Activated CD4-positive, alpha-beta memory T cell treated with anti-CD3 and anti-CD28 coated beads, Interleukin-2, amount 10 ng/mL, durations not matched to agents 7 days and 5 days (primary cell): ENCODE measurements at regions not wholly inside any gene's neighbourhood (a gene's known extent, or its start where the extent isn't known, plus 50 kb on each side); places are given as distances from the start of the nearest gene placed in this dataset.

Experiments used
- CTCF ChIA-PET: fragments of 350-600 bp; sonication (Branson Sonifier 250); formaldehyde crosslinking; loops from one replicate; lab custom pipeline; 2021; ENCODE audit warnings: antibody characterized with exemption, inconsistent platforms; lab: Charles Lee
- POLR2A ChIA-PET: fragments of 350-600 bp; sonication (Branson Sonifier 250); formaldehyde crosslinking; loops from one replicate; lab custom pipeline; 2021; ENCODE audit warnings: antibody characterized with exemption; lab: Charles Lee
- DNase-seq: peaks from one replicate; pipeline ENCODE4 v3.0.0-alpha.2; 2020
- H3K27ac Mint-ChIP-seq: one replicate; pipeline ENCODE4 v1.8.0; 2021; ENCODE audit warnings: mild to moderate bottlenecking, mixed read lengths
- H3K27me3 Mint-ChIP-seq: one replicate; pipeline ENCODE4 v1.8.0; 2021; ENCODE audit warnings: mixed read lengths
- H3K36me3 Mint-ChIP-seq: one replicate; pipeline ENCODE4 v1.8.0; 2021; ENCODE audit warnings: low read depth, mixed read lengths
- H3K4me1 Mint-ChIP-seq: one replicate; pipeline ENCODE4 v1.8.0; 2021; ENCODE audit warnings: mixed read lengths
- H3K4me3 Mint-ChIP-seq: one replicate; pipeline ENCODE4 v1.8.0; 2021; ENCODE audit warnings: mild to moderate bottlenecking, mixed read lengths
- H3K9me3 Mint-ChIP-seq: one replicate; pipeline ENCODE4 v1.8.0; 2021; ENCODE audit warnings: mixed read lengths

DNA sequence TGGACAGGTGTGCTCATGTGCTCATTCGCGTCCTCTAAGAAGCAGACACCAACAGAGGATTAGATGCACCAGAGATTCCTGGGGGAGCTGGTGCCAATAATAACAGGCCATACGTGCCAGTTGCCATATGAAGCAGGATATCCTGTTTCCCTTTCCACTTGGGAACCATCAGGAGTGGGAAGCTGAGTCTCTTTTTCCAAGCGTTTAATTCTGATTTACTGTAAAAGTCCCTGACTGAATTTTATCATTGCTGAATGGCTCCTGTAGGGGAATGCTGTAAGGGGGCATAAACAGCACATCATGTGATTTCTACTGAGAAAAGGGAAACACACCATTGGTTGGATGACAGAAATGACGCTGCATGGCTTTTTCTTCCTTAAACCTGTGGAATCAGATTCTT is 113.3 kb downstream of the IRF8 start:
- H3K36me3 Mint-ChIP-seq: peaks cover 3% of the 10 kb centered on the region
- no peak overlapping the region for H3K27ac Mint-ChIP-seq
- ChIA-PET CTCF (interaction anchor here (1.2 kb wide), 1 partner anchor 191 kb away, joined by 4 read pairs; no protein-coding TSS in a partner anchor), POLR2A (no interaction called here)
- peaks cover 24% of the 10 kb centered on the region for H3K4me1 Mint-ChIP-seq
- DNase-seq: no peak
- H3K27me3 Mint-ChIP-seq: peaks cover 4% of the 10 kb centered on the region
- H3K9me3 Mint-ChIP-seq: peaks cover 4% of the 10 kb centered on the region
- no peak overlapping the region for H3K4me3 Mint-ChIP-seq

DNA sequence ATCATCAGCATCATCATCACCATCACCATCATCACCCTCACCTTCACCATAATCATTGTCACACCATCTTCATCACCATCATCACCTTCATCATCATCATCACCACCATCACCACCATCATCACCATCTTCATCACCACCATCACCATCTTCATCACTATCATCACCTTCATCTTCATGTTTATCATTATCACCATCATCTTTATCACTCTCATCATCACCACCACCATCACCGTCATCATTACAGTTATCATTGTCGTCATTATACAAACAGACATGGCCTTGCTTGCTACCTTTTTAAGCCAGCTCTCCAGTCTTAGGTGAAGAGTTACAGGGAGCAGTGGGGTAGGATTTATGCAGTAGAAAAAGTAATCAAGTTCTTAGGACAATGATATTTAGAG is 114.9 kb downstream of the IRF8 start:
- DNase-seq: no peak
- H3K36me3 Mint-ChIP-seq: peaks cover 3% of the 10 kb centered on the region
- peaks cover 6% of the 10 kb centered on the region for H3K27me3 Mint-ChIP-seq
- no peak overlapping the region for H3K27ac Mint-ChIP-seq
- peaks cover 10% of the 10 kb centered on the region for H3K4me1 Mint-ChIP-seq
- peaks cover 4% of the 10 kb centered on the region for H3K9me3 Mint-ChIP-seq
- ChIA-PET CTCF (interaction anchor here (1.1 to 2.1 kb wide), 4 partner anchors 9 to 216 kb away, joined by 3 to 14 read pairs (median 8); no protein-coding TSS in a partner anchor), POLR2A (no interaction called here)
- H3K4me3 Mint-ChIP-seq: no peak overlapping the region

DNA sequence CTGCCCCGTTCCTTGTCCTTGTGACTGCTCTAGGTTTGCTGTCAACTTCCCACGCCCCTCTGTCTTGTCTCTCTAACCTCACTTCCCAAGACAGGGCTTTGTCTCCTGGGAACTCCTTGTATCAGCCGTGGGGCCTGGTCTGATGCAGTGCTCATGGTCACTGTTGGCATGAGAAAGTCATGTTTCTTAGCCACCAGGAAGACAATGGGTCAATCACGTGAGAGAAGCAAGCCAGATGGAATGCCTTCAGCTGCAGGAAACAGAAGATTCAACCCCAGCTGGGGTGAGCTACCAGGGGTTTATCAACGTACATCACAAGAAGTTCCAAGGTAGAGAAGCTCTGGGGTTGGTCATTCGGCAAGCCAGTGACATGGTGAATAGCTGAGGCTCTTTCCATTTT is 116.6 kb downstream of the IRF8 start:
- Mint-ChIP-seq H3K27ac (no peak overlapping the region), H3K4me1 (peaks cover 2% of the 10 kb centered on the region), H3K36me3 (peaks cover 3% of the 10 kb centered on the region), H3K9me3 (peaks cover 15% of the 10 kb centered on the region), H3K27me3 (peaks cover 13% of the 10 kb centered on the region), H3K4me3 (no peak overlapping the region)
- no peak for DNase-seq
- POLR2A ChIA-PET: no interaction called here
- CTCF ChIA-PET: interaction anchor here (0.6 to 2.3 kb wide), 5 partner anchors 10 to 1799 kb away, joined by 3 to 52 read pairs (median 4); no protein-coding TSS in a partner anchor

DNA sequence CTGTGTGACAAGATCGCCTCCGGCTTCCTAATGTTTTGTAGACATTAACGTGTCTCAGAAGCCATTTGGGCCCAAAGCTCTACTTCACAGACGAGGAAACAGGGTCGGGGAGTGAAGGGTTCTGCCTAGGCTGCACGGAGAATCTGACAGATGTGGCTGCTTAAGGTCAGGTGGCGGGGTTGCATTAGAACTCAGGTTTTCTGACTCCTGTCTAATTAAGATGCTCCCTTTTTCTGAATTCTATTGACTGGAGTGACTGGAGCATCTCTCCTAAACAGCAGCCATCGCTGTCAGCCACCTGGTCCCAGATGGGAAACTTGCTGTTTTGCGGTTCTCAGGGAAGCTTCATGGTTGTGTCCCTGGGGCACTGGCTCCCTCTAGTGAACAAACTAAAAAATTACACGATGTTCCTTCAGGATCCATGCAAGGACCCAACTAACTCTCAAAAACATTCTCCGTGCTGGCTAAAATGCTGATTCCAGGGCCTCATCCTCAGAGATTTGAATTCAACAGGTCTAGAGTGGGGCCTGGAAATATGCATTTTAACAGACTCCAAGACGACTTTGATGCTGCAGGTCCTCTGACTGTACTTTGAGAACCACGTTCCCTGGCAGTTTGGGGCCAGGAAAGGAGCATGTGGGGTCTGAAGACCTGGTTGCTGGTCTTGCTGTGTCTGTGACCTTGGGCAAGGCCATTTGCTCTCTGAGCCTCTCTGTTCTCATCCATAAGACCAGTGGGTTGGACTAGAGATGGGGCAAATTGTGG is 117.4 kb downstream of the IRF8 start:
- H3K27me3 Mint-ChIP-seq: peaks cover 15% of the 10 kb centered on the region
- CTCF ChIA-PET: interaction anchor here (0.6 to 2.3 kb wide), 6 partner anchors 11 to 1800 kb away, joined by 3 to 52 read pairs (median 4); no protein-coding TSS in a partner anchor
- DNase-seq: peak; percentile 34

DNA sequence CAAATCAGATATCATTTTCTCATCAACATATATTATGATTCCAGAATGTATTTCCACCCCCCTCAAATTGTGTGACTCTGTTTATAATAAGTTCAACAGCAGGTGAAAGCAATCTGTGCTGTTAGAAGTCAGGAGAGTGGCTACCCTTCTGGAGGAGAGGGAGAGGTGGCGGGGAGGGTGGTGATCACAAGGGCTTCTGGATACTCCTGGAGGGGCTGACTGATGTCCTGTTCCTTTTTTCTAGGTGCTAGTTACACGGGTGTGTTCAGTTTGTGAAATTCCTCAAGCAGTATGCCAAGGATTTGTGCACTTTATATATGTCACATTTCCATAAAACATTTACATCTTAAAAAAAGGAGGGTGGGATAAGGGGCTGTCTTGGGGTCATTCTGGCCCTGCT is 119.1 kb downstream of the IRF8 start:
- CTCF ChIA-PET: no interaction called here
- H3K9me3 Mint-ChIP-seq: peaks cover 16% of the 10 kb centered on the region

More for the DNA sequence above, 117.4 kb downstream of the IRF8 start:
- POLR2A ChIA-PET: no interaction called here
- Mint-ChIP-seq H3K36me3 (peaks cover 3% of the 10 kb centered on the region), H3K4me1 (no peaks in the 10 kb centered on the region), H3K4me3 (no peak overlapping the region), H3K27ac (no peak overlapping the region), H3K9me3 (peaks cover 16% of the 10 kb centered on the region)

DNA sequence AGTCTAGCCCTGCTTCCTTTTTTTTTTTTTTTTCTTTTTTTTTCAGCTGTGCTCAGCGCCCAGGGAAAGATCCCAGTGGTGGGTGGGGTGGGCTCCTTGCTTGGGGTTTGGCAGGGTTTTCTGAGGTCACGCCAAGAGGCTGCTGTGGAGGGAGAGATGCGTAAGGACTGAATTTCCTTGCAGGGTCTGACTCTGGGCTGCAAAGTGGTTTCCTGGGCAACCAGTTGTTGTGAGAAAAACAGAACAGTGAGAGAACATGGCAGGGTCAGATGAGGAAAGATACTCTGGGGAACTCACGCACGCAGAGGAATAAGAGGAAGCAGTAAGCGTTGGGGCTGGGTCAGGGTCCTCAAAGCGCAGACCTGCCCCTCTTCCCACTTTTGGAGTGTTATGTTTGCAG is 119.5 kb downstream of the IRF8 start:
- H3K4me3 Mint-ChIP-seq: no peak overlapping the region
- no peak overlapping the region for H3K27ac Mint-ChIP-seq
- peaks cover 19% of the 10 kb centered on the region for H3K9me3 Mint-ChIP-seq
- H3K27me3 Mint-ChIP-seq: peaks cover 15% of the 10 kb centered on the region
- H3K36me3 Mint-ChIP-seq: peaks cover 3% of the 10 kb centered on the region
- H3K4me1 Mint-ChIP-seq: no peaks in the 10 kb centered on the region
- no peak for DNase-seq
- ChIA-PET CTCF (interaction anchor here (1.0 kb wide), 1 partner anchor 197 kb away, joined by 3 read pairs; no protein-coding TSS in a partner anchor), POLR2A (no interaction called here)

More for the DNA sequence above, 119.1 kb downstream of the IRF8 start:
- POLR2A ChIA-PET: no interaction called here
- Mint-ChIP-seq H3K27ac (no peak overlapping the region), H3K4me3 (no peak overlapping the region), H3K36me3 (peaks cover 3% of the 10 kb centered on the region), H3K27me3 (peaks cover 15% of the 10 kb centered on the region), H3K4me1 (no peaks in the 10 kb centered on the region)
- DNase-seq: no peak

DNA sequence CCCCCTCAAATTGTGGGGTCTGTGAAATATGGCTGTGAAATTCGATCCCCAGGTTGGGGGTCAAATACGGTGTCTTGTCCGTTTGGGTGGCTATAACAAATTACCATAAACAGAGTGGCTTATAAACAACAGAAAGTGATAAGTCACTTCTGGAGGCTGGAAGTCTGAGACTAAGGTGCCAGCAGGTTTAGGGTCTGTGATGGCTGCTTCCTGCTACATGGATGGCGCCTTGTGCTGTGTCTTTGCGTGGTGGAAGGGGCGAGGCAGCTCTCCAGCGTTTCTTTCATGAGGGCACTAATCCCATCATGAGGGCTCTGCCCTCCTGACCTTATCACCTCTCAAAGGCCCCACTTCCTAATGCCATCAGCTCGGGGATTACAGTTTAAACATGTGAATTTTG is 120.0 kb downstream of the IRF8 start:
- ChIA-PET CTCF (interaction anchor here (1.0 kb wide), 1 partner anchor 198 kb away, joined by 3 read pairs; no protein-coding TSS in a partner anchor), POLR2A (no interaction called here)
- no peaks in the 10 kb centered on the region for H3K4me1 Mint-ChIP-seq
- H3K27ac Mint-ChIP-seq: no peak overlapping the region
- peaks cover 15% of the 10 kb centered on the region for H3K27me3 Mint-ChIP-seq
- H3K36me3 Mint-ChIP-seq: peaks cover under 1% of the 10 kb centered on the region
- peaks cover 19% of the 10 kb centered on the region for H3K9me3 Mint-ChIP-seq
- DNase-seq: no peak
- H3K4me3 Mint-ChIP-seq: no peak overlapping the region

DNA sequence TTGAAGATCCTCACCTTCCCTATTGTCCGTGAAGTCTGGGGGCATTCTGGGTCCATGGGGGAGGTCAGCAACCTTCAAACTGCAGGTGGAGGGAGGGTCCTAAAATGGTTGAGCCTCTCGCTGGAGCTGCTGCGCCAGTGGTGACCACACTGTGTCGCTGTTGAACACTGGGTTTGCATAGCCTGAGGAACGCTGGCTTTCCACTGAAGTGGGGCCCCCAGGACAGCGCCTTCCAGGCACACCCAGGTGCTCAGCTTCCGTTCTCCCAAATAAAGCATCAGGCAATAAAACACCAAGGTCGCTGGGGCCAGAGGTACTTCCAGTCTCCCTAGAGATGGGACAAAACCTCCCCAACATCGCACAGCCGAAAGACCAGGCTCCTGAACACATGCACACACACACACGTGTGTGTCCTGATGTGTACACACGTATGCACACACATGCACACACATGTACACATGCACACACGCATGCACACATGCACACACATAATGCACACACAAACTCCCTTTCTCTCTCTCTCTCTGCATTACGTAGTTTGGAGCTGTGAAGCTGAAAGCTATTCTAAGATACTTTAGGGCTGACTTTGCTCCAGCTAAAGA is 120.6 kb downstream of the IRF8 start:
- Mint-ChIP-seq H3K27me3 (peaks cover 15% of the 10 kb centered on the region), H3K9me3 (peaks cover 22% of the 10 kb centered on the region)
- CTCF ChIA-PET: interaction anchor here (1.0 kb wide), 1 partner anchor 198 kb away, joined by 3 read pairs; no protein-coding TSS in a partner anchor

DNA sequence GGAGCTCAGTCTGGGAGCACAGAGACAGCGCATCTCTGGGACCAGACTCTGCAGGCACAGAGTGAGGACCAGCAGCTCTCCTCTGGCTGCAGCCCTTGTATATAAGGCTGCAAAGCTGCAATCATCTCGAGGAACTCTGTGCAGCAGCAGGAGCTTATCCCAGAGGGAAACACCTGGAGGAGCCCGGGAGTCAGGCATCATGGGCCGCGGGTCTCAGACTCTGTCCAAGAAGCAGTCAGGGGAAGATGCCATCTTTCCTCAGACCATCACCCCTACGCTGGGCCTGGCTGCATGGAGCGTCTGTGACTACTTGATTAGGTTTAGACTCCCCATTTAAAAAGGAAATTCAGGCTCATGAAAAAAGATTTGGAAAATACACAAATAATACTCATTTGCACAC is 122.0 kb downstream of the IRF8 start:
- no peak for DNase-seq
- peaks cover 26% of the 10 kb centered on the region for H3K9me3 Mint-ChIP-seq
- no peak overlapping the region for H3K4me3 Mint-ChIP-seq
- ChIA-PET POLR2A (no interaction called here), CTCF (interaction anchor here (0.7 to 3.9 kb wide), 2 partner anchors 202 to 227 kb away, joined by 4 to 16 read pairs; no protein-coding TSS in a partner anchor)
- H3K4me1 Mint-ChIP-seq: no peaks in the 10 kb centered on the region
- H3K27me3 Mint-ChIP-seq: peaks cover 17% of the 10 kb centered on the region
- no peak overlapping the region for H3K27ac Mint-ChIP-seq
- no peaks in the 10 kb centered on the region for H3K36me3 Mint-ChIP-seq

More for the DNA sequence above, 120.6 kb downstream of the IRF8 start:
- POLR2A ChIA-PET: no interaction called here
- no peak overlapping the region for H3K4me3 Mint-ChIP-seq
- no peaks in the 10 kb centered on the region for H3K36me3 Mint-ChIP-seq
- no peak overlapping the region for H3K27ac Mint-ChIP-seq
- no peaks in the 10 kb centered on the region for H3K4me1 Mint-ChIP-seq
- no peak for DNase-seq

DNA sequence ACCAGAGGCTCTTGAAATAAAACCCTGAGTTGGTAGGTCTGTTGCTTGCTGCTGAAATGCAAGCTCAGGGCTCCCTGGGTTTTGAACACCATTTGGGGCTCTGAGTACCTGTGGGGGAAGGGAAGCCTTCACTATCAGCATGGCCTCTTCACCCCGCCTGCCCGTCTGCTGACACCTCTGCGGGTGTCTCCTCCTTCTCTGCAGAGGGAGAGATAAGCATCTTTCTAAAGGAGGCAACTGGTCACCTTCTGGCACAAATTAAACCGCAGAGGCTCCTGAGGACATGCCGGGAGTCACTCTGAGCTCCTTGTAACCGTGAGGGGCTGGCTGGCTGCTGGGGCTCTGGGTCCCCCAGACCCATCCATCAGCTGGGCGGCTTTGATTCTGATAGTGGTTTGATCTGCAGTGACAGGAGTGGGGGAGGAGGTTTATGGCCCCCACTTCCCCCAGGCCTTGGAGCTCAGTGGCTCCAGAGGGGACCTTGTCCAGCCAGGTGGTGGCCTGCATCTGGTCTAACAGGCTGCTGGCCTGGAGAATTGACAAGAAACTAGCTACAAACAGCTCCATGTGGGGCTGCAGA is 123.5 kb downstream of the IRF8 start:
- ChIA-PET CTCF (interaction anchor here (1.0 to 3.9 kb wide), 4 partner anchors 8 to 203 kb away, joined by 3 to 16 read pairs (median 4); no protein-coding TSS in a partner anchor), POLR2A (interaction anchor here (0.5 to 1.1 kb wide), 3 partner anchors 39 to 211 kb away, joined by 3 read pairs; no protein-coding TSS in a partner anchor)
- peaks cover 26% of the 10 kb centered on the region for H3K9me3 Mint-ChIP-seq
- DNase-seq: no peak
- no peaks in the 10 kb centered on the region for H3K36me3 Mint-ChIP-seq
- H3K4me1 Mint-ChIP-seq: no peaks in the 10 kb centered on the region
- peaks cover 17% of the 10 kb centered on the region for H3K27me3 Mint-ChIP-seq
- H3K4me3 Mint-ChIP-seq: no peak overlapping the region
- no peak overlapping the region for H3K27ac Mint-ChIP-seq

DNA sequence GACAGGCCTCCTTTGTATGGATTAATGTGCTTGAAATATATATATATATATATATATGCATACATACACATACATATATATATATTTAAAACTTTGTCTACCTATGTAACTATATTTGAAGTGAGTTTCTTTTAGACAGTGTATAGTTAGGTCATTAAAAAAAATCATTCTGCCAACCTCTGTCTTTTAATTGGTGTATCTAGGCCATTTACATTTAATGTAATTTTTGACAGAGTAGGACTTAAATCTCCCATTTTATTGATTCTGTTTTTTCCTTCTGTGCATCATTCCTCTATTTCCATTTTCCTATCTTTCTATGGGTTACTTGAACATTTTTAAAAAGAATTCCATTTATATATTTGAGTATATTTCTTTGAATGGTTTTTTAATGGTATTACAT is 125.2 kb downstream of the IRF8 start:
- H3K9me3 Mint-ChIP-seq: peaks cover 25% of the 10 kb centered on the region
- POLR2A ChIA-PET: no interaction called here

DNA sequence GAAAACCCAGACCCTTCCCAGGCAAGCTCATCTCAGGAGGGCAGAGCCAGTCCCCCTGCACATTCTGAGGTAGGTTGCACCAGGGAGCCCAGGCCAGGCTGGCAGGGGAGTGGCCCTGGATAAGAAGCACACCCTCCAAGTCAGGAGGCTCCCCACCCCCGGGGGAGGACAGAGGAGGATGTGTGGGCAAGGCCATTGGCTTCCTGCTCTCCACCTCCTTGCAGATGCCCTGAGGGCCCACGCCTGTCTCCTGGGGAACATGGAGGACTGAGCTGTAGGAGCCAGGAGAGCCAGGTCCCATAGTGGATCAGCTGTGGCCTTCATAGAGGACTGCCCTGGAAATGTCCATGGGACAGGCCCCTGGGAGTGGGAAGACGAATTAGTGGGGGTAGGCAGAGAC is 126.7 kb downstream of the IRF8 start:
- Mint-ChIP-seq H3K27ac (no peak overlapping the region), H3K27me3 (peaks cover 4% of the 10 kb centered on the region), H3K9me3 (peaks cover 16% of the 10 kb centered on the region), H3K4me3 (no peak overlapping the region), H3K36me3 (no peaks in the 10 kb centered on the region), H3K4me1 (no peaks in the 10 kb centered on the region)
- ChIA-PET POLR2A (no interaction called here), CTCF (no interaction called here)
- no peak for DNase-seq

More for the DNA sequence above, 125.2 kb downstream of the IRF8 start:
- Mint-ChIP-seq H3K4me1 (no peaks in the 10 kb centered on the region), H3K36me3 (no peaks in the 10 kb centered on the region), H3K4me3 (no peak overlapping the region), H3K27me3 (peaks cover 9% of the 10 kb centered on the region), H3K27ac (no peak overlapping the region)
- CTCF ChIA-PET: interaction anchor here (3.9 kb wide), 1 partner anchor 205 kb away, joined by 16 read pairs; no protein-coding TSS in a partner anchor
- DNase-seq: no peak
